Liver (tissue), 8 donors: ENCODE measurements at regions not wholly inside any gene's neighbourhood (a gene's known extent, or its start where the extent isn't known, plus 50 kb on each side); places are given as distances from the start of the nearest gene placed in this dataset.
A peak's percentile ranks its signal among the peaks of the same experiment; 100 is the strongest.

ENCODE experiments used
- DNase-seq: peaks from one replicate; pipeline ENCODE4 v3.0.0-alpha.2; 2017; ENCODE audit warnings: low spot score
- H3K27ac ChIP-seq, 2 donors: one replicate each; pipeline ENCODE4 v1.7.0; 2013; ENCODE audit warnings: inconsistent platforms in 2 of 2, low read length in 2 of 2, control low read depth in 1 of 2, low read depth in 1 of 2, mild to moderate bottlenecking in 1 of 2
- H3K27me3 ChIP-seq, 4 donors: one replicate each; pipeline versions ENCODE4 v1.6.1 to v1.7.0; 2013; ENCODE audit warnings: low read length in 3 of 4, inconsistent platforms in 1 of 4, mild to moderate bottlenecking in 1 of 4, moderate library complexity in 1 of 4; ENCODE audit not compliant: control insufficient read depth in 4 of 4, insufficient read depth in 4 of 4
- H3K36me3 ChIP-seq, 4 donors: one replicate each; pipeline versions ENCODE4 v1.6.1 to v1.7.0; 2013; ENCODE audit warnings: low read length in 3 of 4, mild to moderate bottlenecking in 3 of 4, low read depth in 1 of 4, moderate library complexity in 1 of 4; ENCODE audit not compliant: control insufficient read depth in 4 of 4, insufficient read depth in 3 of 4
- H3K4me1 ChIP-seq, 4 donors: one replicate each; pipeline versions ENCODE4 v1.6.1 to v1.7.0; 2013; ENCODE audit warnings: low read length in 3 of 4, mild to moderate bottlenecking in 3 of 4, moderate library complexity in 1 of 4; ENCODE audit not compliant: control insufficient read depth in 4 of 4, insufficient read depth in 4 of 4
- H3K4me3 ChIP-seq, 3 donors: one replicate each; pipeline versions ENCODE4 v1.6.1 to v1.7.0; 2013; ENCODE audit warnings: low read length in 3 of 3, control low read depth in 1 of 3, low read depth in 1 of 3, mild to moderate bottlenecking in 1 of 3
- H3K9ac ChIP-seq, 2 donors: one replicate each; pipeline ENCODE4 v1.7.0; 2013; ENCODE audit warnings: low read length in 2 of 2, mild to moderate bottlenecking in 2 of 2, moderate library complexity in 2 of 2, control low read depth in 1 of 2, low read depth in 1 of 2
- H3K9me3 ChIP-seq, 4 donors: one replicate each; pipeline versions ENCODE4 v1.6.1 to v1.7.0; 2013; ENCODE audit warnings: low read length in 3 of 4; ENCODE audit not compliant: control insufficient read depth in 4 of 4
- ATF3 ChIP-seq: IDR thresholded peaks from 2 replicates; pipeline ENCODE4 v1.6.1; 2016; ENCODE audit warnings: antibody characterized with exemption
- EGR1 ChIP-seq, 2 donors: IDR thresholded peaks; 2 replicates each; pipeline ENCODE4 v1.6.1; 2016 to 2018; ENCODE audit warnings: antibody characterized with exemption in 2 of 2, low read depth in 2 of 2
- FOXA1 ChIP-seq: IDR thresholded peaks from 2 replicates; pipeline ENCODE4 v1.6.1; 2016; ENCODE audit warnings: antibody characterized with exemption
- FOXA2 ChIP-seq: IDR thresholded peaks from 2 replicates; pipeline ENCODE4 v1.6.1; 2016; ENCODE audit warnings: antibody characterized with exemption
- HNF4A ChIP-seq, 2 donors: conservative IDR thresholded peaks; 2 replicates each; pipeline ENCODE4 v1.6.1; 2016; ENCODE audit warnings: antibody characterized with exemption in 2 of 2, mild to moderate bottlenecking in 2 of 2
- HNF4G ChIP-seq: IDR thresholded peaks from 2 replicates; pipeline ENCODE4 v1.6.1; 2016; ENCODE audit warnings: antibody characterized with exemption
- NR2F2 ChIP-seq: IDR thresholded peaks from 2 replicates; pipeline ENCODE4 v1.6.1; 2016; ENCODE audit warnings: antibody characterized with exemption
- RAD21 ChIP-seq, 2 donors: IDR thresholded peaks; 2 replicates each; pipeline ENCODE4 v1.6.1; 2016; ENCODE audit warnings: antibody characterized with exemption in 2 of 2, mild to moderate bottlenecking in 2 of 2
- SP1 ChIP-seq: IDR thresholded peaks from 2 replicates; pipeline ENCODE4 v1.6.1; 2018; ENCODE audit warnings: antibody characterized with exemption, mild to moderate bottlenecking
- TAF1 ChIP-seq: conservative IDR thresholded peaks from 2 replicates; pipeline ENCODE4 v1.6.1; 2016; ENCODE audit warnings: antibody characterized with exemption, mild to moderate bottlenecking
- YY1 ChIP-seq: IDR thresholded peaks from 2 replicates; pipeline ENCODE4 v1.6.1; 2016; ENCODE audit warnings: antibody characterized with exemption, mild to moderate bottlenecking
- WGBS: extraction: QIAGEN DNeasy Blood & Tissue Kit; methylation state at CpG from one replicate; pipeline ENCODE4 v1.1.7; 2013; 5-methylcytosine and 5-hydroxymethylcytosine counted together
- TF ChIP-seq, protein P1 (sequence below): IDR thresholded peaks from 2 replicates; pipeline ENCODE4 v1.6.1; 2016; ENCODE audit warnings: antibody characterized with exemption
- TF ChIP-seq, protein P2 (sequence below): fragments of 150-350 bp; IDR thresholded peaks from 2 replicates; pipeline ENCODE4 v1.5.1; 2017; ENCODE audit warnings: improper control_type of control experiment, low read depth, low read length; ENCODE audit not compliant: missing input control
- TF ChIP-seq, protein P3 (sequence below): IDR thresholded peaks from 2 replicates; pipeline ENCODE4 v1.6.1; 2016; ENCODE audit warnings: antibody characterized with exemption, mild to moderate bottlenecking
- donor health status: healthy.
- donor health status: healthy.
- donor health status: healthy.
- donor health status: healthy.
- donor health status: healthy.

DNA sequence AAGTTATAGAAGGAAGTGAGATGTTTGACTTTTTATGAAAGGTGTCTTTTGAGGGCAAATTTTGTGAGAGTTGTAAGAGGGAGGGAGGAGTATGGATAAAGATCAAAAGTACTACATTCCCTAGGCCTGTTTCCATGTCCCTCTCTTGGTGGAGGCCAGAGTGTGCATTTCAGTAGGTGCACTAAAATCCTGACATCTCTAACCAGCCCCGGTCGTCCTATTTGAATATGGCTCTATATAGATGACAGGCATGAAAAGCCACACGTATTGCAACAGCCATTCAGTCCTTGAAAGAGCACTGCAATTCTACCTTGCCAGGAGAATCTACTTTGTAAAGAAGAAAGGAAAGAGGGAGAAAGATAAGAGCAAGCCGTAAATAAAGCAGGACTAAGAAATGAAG, 510.1 kb downstream of the IRS2 start:
- Histone ChIP-seq H3K9ac (no peak overlapping the region), H3K27me3 (no peaks in the 10 kb centered on the region), H3K4me1 (no peaks in the 10 kb centered on the region), H3K27ac (no peak overlapping the region), H3K4me3 (no peak overlapping the region), H3K9me3 (no peaks in the 10 kb centered on the region), H3K36me3 (no peaks in the 10 kb centered on the region)
- 93% methylated on average over 4 of the region's 4 CpGs for WGBS
- DNase-seq = no peak
- TF ChIP-seq YY1 (no peak), EGR1 (IDR thresholded peaks at IDR 0.05; ENCODE audit: low read depth in 2 of 2) (no peak), HNF4G (no peak), FOXA2 (no peak)

DNA sequence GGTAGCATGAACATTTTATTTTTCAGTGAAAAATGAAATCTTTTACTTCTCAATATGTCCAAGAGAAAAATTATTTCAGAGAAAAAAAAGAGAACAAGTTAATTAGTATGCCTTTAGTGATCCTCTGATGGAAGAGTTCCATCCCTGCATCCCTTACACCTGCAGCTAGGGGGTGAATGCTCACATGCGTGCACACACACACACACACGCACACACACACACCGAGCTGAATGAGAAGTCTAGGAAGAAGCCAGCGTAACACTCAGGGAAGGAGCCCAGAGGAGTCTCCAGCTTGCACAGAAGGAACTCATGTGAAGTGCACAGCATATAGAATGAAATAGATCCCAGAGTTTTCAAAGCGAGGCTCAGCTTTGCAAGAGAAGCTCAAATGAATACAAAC, 510.5 kb downstream of the IRS2 start:
- TF ChIP-seq SP1 (no peak), EGR1 (IDR thresholded peaks at IDR 0.05; ENCODE audit: low read depth in 2 of 2) (no peak), HNF4G (no peak), HNF4A (conservative IDR thresholded peaks at IDR 0.05) (no peak), FOXA1 (no peak), RAD21 (IDR thresholded peaks at IDR 0.05) (peak; percentile 62 to 69), NR2F2 (no peak), TAF1 (no peak), ATF3 (no peak)
- TF ChIP-seq, protein P1, sequence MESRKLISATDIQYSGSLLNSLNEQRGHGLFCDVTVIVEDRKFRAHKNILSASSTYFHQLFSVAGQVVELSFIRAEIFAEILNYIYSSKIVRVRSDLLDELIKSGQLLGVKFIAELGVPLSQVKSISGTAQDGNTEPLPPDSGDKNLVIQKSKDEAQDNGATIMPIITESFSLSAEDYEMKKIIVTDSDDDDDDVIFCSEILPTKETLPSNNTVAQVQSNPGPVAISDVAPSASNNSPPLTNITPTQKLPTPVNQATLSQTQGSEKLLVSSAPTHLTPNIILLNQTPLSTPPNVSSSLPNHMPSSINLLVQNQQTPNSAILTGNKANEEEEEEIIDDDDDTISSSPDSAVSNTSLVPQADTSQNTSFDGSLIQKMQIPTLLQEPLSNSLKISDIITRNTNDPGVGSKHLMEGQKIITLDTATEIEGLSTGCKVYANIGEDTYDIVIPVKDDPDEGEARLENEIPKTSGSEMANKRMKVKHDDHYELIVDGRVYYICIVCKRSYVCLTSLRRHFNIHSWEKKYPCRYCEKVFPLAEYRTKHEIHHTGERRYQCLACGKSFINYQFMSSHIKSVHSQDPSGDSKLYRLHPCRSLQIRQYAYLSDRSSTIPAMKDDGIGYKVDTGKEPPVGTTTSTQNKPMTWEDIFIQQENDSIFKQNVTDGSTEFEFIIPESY = no peak
- TF ChIP-seq, protein P2, sequence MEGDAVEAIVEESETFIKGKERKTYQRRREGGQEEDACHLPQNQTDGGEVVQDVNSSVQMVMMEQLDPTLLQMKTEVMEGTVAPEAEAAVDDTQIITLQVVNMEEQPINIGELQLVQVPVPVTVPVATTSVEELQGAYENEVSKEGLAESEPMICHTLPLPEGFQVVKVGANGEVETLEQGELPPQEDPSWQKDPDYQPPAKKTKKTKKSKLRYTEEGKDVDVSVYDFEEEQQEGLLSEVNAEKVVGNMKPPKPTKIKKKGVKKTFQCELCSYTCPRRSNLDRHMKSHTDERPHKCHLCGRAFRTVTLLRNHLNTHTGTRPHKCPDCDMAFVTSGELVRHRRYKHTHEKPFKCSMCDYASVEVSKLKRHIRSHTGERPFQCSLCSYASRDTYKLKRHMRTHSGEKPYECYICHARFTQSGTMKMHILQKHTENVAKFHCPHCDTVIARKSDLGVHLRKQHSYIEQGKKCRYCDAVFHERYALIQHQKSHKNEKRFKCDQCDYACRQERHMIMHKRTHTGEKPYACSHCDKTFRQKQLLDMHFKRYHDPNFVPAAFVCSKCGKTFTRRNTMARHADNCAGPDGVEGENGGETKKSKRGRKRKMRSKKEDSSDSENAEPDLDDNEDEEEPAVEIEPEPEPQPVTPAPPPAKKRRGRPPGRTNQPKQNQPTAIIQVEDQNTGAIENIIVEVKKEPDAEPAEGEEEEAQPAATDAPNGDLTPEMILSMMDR = peak; percentile 37
- TF ChIP-seq, protein P3, sequence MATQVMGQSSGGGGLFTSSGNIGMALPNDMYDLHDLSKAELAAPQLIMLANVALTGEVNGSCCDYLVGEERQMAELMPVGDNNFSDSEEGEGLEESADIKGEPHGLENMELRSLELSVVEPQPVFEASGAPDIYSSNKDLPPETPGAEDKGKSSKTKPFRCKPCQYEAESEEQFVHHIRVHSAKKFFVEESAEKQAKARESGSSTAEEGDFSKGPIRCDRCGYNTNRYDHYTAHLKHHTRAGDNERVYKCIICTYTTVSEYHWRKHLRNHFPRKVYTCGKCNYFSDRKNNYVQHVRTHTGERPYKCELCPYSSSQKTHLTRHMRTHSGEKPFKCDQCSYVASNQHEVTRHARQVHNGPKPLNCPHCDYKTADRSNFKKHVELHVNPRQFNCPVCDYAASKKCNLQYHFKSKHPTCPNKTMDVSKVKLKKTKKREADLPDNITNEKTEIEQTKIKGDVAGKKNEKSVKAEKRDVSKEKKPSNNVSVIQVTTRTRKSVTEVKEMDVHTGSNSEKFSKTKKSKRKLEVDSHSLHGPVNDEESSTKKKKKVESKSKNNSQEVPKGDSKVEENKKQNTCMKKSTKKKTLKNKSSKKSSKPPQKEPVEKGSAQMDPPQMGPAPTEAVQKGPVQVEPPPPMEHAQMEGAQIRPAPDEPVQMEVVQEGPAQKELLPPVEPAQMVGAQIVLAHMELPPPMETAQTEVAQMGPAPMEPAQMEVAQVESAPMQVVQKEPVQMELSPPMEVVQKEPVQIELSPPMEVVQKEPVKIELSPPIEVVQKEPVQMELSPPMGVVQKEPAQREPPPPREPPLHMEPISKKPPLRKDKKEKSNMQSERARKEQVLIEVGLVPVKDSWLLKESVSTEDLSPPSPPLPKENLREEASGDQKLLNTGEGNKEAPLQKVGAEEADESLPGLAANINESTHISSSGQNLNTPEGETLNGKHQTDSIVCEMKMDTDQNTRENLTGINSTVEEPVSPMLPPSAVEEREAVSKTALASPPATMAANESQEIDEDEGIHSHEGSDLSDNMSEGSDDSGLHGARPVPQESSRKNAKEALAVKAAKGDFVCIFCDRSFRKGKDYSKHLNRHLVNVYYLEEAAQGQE = no peak
- no peak overlapping the region for H3K27ac ChIP-seq
- WGBS = 51% methylated on average over 5 of the region's 5 CpGs
- no peak overlapping the region for H3K4me3 ChIP-seq
- H3K27me3 ChIP-seq = no peaks in the 10 kb centered on the region
- no peaks in the 10 kb centered on the region for H3K9me3 ChIP-seq
- no peak overlapping the region for H3K9ac ChIP-seq
- H3K4me1 ChIP-seq = no peaks in the 10 kb centered on the region
- H3K36me3 ChIP-seq = no peaks in the 10 kb centered on the region
- DNase-seq = no peak
